Activated naive CD8-positive, alpha-beta T cell (primary cell): ENCODE measurements at regions not wholly inside any gene's neighbourhood (a gene's known extent, or its start where the extent isn't known, plus 50 kb on each side); places are given as distances from the start of the nearest gene placed in this dataset.

Source experiments
- H3K27ac Mint-ChIP-seq: one replicate; pipeline ENCODE4 v1.8.0; 2021; ENCODE audit warnings: mixed read lengths
- H3K27me3 Mint-ChIP-seq: one replicate; pipeline ENCODE4 v1.8.0; 2021; ENCODE audit warnings: mixed read lengths
- H3K36me3 Mint-ChIP-seq: one replicate; pipeline ENCODE4 v1.8.0; 2021; ENCODE audit warnings: mixed read lengths
- H3K4me1 Mint-ChIP-seq: one replicate; pipeline ENCODE4 v1.8.0; 2021; ENCODE audit warnings: low read depth, mixed read lengths
- H3K4me3 Mint-ChIP-seq: one replicate; pipeline ENCODE4 v1.8.0; 2021; ENCODE audit warnings: mild to moderate bottlenecking, mixed read lengths
- H3K9me3 Mint-ChIP-seq: one replicate; pipeline ENCODE4 v1.8.0; 2021; ENCODE audit warnings: low read depth, mixed read lengths

GRCh38 chr19:31430381-31430780 is 81.1 kb upstream of the TSHZ3 start:
- Mint-ChIP-seq H3K9me3 (no peaks in the 10 kb centered on the region), H3K36me3 (no peaks in the 10 kb centered on the region), H3K27ac (no peak overlapping the region), H3K4me3 (no peak overlapping the region), H3K4me1 (no peaks in the 10 kb centered on the region), H3K27me3 (peaks cover 10% of the 10 kb centered on the region)

- Mint-ChIP-seq H3K4me3 (no peak overlapping the region), H3K36me3 (no peaks in the 10 kb centered on the region), H3K27me3 (peaks cover 6% of the 10 kb centered on the region), H3K27ac (no peak overlapping the region), H3K9me3 (no peaks in the 10 kb centered on the region), H3K4me1 (no peaks in the 10 kb centered on the region)
Measured at GRCh38 chr19:31432201-31432810, 83.1 kb upstream of the TSHZ3 start.

GRCh38 chr19:31436121-31436776 is 87.0 kb upstream of the TSHZ3 start:
- peaks cover 8% of the 10 kb centered on the region for H3K27me3 Mint-ChIP-seq
- no peaks in the 10 kb centered on the region for H3K9me3 Mint-ChIP-seq
- no peaks in the 10 kb centered on the region for H3K36me3 Mint-ChIP-seq
- H3K27ac Mint-ChIP-seq, result no peak overlapping the region
- H3K4me1 Mint-ChIP-seq, result no peaks in the 10 kb centered on the region
- no peak overlapping the region for H3K4me3 Mint-ChIP-seq

GRCh38 chr19:31438401-31439269 is 89.4 kb upstream of the TSHZ3 start:
- no peaks in the 10 kb centered on the region for H3K36me3 Mint-ChIP-seq
- H3K4me1 Mint-ChIP-seq, result no peaks in the 10 kb centered on the region
- H3K27ac Mint-ChIP-seq, result no peak overlapping the region
- H3K9me3 Mint-ChIP-seq, result no peaks in the 10 kb centered on the region
- no peak overlapping the region for H3K4me3 Mint-ChIP-seq
- H3K27me3 Mint-ChIP-seq, result peaks cover 5% of the 10 kb centered on the region

- Mint-ChIP-seq H3K36me3 (no peaks in the 10 kb centered on the region), H3K9me3 (no peaks in the 10 kb centered on the region), H3K4me1 (no peaks in the 10 kb centered on the region), H3K27ac (no peak overlapping the region), H3K4me3 (no peak overlapping the region), H3K27me3 (peaks cover 5% of the 10 kb centered on the region)
Measured at GRCh38 chr19:31439270-31439573, 90.0 kb upstream of the TSHZ3 start.

- no peaks in the 10 kb centered on the region for H3K4me1 Mint-ChIP-seq
- H3K4me3 Mint-ChIP-seq, result no peak overlapping the region
- no peak overlapping the region for H3K27ac Mint-ChIP-seq
- peaks cover 4% of the 10 kb centered on the region for H3K27me3 Mint-ChIP-seq
- no peaks in the 10 kb centered on the region for H3K36me3 Mint-ChIP-seq
- peaks cover 8% of the 10 kb centered on the region for H3K9me3 Mint-ChIP-seq
Measured at GRCh38 chr19:31444931-31445330, 95.7 kb upstream of the TSHZ3 start.

GRCh38 chr19:31445406-31445805 is 96.2 kb upstream of the TSHZ3 start:
- H3K4me3 Mint-ChIP-seq, result no peak overlapping the region
- peaks cover 8% of the 10 kb centered on the region for H3K9me3 Mint-ChIP-seq
- H3K4me1 Mint-ChIP-seq, result no peaks in the 10 kb centered on the region
- H3K27me3 Mint-ChIP-seq, result peaks cover 8% of the 10 kb centered on the region
- H3K27ac Mint-ChIP-seq, result no peak overlapping the region
- no peaks in the 10 kb centered on the region for H3K36me3 Mint-ChIP-seq

- Mint-ChIP-seq H3K9me3 (peaks cover 8% of the 10 kb centered on the region), H3K4me3 (no peak overlapping the region)
Measured at GRCh38 chr19:31448221-31448657, 99.0 kb upstream of the TSHZ3 start.

GRCh38 chr19:31449379-31449778 is 100.1 kb upstream of the TSHZ3 start:
- H3K4me1 Mint-ChIP-seq, result no peaks in the 10 kb centered on the region
- H3K27ac Mint-ChIP-seq, result no peak overlapping the region
- no peak overlapping the region for H3K4me3 Mint-ChIP-seq
- peaks cover 14% of the 10 kb centered on the region for H3K27me3 Mint-ChIP-seq
- no peaks in the 10 kb centered on the region for H3K36me3 Mint-ChIP-seq
- peaks cover 8% of the 10 kb centered on the region for H3K9me3 Mint-ChIP-seq

More at GRCh38 chr19:31448221-31448657, 99.0 kb upstream of the TSHZ3 start:
- Mint-ChIP-seq H3K36me3 (no peaks in the 10 kb centered on the region), H3K27ac (no peak overlapping the region), H3K27me3 (peaks cover 14% of the 10 kb centered on the region), H3K4me1 (no peaks in the 10 kb centered on the region)

GRCh38 chr19:31450696-31451095 is 101.5 kb upstream of the TSHZ3 start:
- Mint-ChIP-seq H3K9me3 (peaks cover under 1% of the 10 kb centered on the region), H3K27ac (no peak overlapping the region), H3K27me3 (peaks cover 14% of the 10 kb centered on the region), H3K4me3 (no peak overlapping the region), H3K36me3 (no peaks in the 10 kb centered on the region), H3K4me1 (no peaks in the 10 kb centered on the region)

GRCh38 chr19:31451686-31452330 is 102.6 kb upstream of the TSHZ3 start:
- no peak overlapping the region for H3K4me3 Mint-ChIP-seq
- no peaks in the 10 kb centered on the region for H3K36me3 Mint-ChIP-seq
- H3K9me3 Mint-ChIP-seq, result no peaks in the 10 kb centered on the region
- H3K4me1 Mint-ChIP-seq, result no peaks in the 10 kb centered on the region
- H3K27ac Mint-ChIP-seq, result no peak overlapping the region
- peaks cover 14% of the 10 kb centered on the region for H3K27me3 Mint-ChIP-seq

GRCh38 chr19:31459430-31459829 is 110.2 kb upstream of the TSHZ3 start:
- H3K4me3 Mint-ChIP-seq, result no peak overlapping the region
- no peaks in the 10 kb centered on the region for H3K9me3 Mint-ChIP-seq
- no peaks in the 10 kb centered on the region for H3K4me1 Mint-ChIP-seq
- no peak overlapping the region for H3K27ac Mint-ChIP-seq
- H3K36me3 Mint-ChIP-seq, result no peaks in the 10 kb centered on the region
- peaks cover 1% of the 10 kb centered on the region for H3K27me3 Mint-ChIP-seq

- peaks cover 1% of the 10 kb centered on the region for H3K27me3 Mint-ChIP-seq
- H3K9me3 Mint-ChIP-seq, result no peaks in the 10 kb centered on the region
- H3K4me3 Mint-ChIP-seq, result no peak overlapping the region
- no peak overlapping the region for H3K27ac Mint-ChIP-seq
- no peaks in the 10 kb centered on the region for H3K36me3 Mint-ChIP-seq
- no peaks in the 10 kb centered on the region for H3K4me1 Mint-ChIP-seq
Measured at GRCh38 chr19:31461814-31462539, 112.7 kb upstream of the TSHZ3 start.

- peaks cover 1% of the 10 kb centered on the region for H3K27me3 Mint-ChIP-seq
- no peaks in the 10 kb centered on the region for H3K36me3 Mint-ChIP-seq
- H3K9me3 Mint-ChIP-seq, result no peaks in the 10 kb centered on the region
- no peak overlapping the region for H3K27ac Mint-ChIP-seq
- no peaks in the 10 kb centered on the region for H3K4me1 Mint-ChIP-seq
- no peak overlapping the region for H3K4me3 Mint-ChIP-seq
Measured at GRCh38 chr19:31470229-31470939, 121.1 kb upstream of the TSHZ3 start.
